ENCODE measurements at regions not wholly inside any gene's neighbourhood (a gene's known extent, or its start where the extent isn't known, plus 50 kb on each side); places are given as distances from the start of the nearest gene placed in this dataset.
"Not testable (repeated sequence)": the region's sequence is repeated elsewhere in the genome, so short reads cannot be mapped to it uniquely, and the experiment has no call there.

DNA sequence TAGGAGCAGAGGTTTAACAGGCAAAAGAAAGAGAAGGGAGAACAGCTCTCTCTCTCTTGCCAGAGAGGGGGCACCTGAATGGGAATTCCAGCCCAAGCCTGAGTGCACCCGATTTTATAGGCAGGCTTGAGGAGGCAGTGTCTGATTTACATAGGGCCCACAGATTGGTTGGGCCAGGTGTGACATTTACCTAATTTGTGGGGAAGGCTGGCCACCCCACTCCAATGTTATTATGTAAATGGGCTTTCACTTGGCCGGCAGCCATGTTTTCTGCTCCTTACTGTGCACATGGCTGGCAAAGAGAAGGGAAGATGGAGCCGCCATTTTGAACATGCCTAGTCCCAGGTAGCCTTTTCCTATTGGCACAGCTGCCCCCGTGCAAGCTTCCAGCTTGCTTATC lies 735.5 kb upstream of the AUTS2 start:
- no peak for DNase-seq
- intact Hi-C loops (cut with DNase I) = no loop called here

DNA sequence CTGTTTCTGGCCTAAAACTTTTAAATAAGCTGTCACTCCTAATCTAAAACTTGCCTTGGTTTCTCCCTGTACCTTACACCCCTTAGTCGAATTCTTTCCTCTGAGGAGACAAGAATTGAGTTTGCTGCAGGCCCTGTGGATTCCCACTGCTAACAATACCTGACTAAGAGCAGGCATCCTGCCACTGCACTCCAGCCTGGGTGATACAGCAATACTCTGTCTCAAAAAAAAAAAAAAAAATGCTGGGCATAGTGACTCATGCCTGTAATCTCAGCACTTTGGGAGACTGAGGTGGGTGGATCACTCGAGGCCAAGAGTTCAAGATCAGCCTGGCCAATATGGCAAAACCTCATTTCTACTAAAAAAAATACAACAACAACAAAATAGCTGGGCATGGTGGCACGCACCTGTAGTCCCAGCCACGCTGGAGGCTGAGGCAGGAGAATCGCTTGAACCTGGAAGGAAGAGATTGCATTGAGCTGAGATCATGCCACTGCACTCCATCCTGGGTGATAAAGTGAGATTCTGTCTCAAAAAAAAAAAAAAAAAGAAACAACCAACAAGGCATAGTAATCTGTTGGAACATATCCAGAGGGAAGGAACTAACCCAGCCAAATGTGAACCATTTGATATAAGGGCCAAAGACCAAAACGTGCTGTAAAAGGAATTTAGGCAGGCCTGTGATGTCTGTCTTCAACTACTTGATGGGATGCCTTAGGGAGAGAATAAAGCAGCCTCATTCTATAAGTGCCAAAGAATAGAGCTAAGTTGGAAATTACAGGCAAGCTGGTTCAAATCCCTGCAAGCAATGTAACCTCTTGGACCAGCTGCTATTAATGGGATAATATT lies 732.7 kb upstream of the AUTS2 start:
- DNase-seq = no peak
- intact Hi-C loops (cut with DNase I) = no loop called here

DNA sequence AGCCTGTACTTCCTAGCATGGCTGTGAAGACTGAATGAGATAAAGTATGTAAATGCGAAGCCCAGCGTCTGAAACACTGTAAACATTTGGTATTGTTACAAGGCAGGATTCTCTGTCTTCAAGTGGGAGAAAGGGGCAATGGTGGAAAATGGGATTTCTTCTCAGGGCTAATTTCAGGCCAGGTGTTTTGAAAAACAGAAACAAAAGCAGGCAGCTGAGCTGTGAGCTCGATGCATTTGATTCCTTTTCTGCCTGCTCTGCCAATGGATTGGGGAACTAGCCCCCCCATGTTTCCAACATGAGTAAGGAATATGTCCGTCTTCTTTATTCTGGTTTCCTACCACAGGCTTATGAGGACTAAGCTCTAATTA lies 732.1 kb upstream of the AUTS2 start:
- intact Hi-C loops (cut with DNase I) = no loop called here

DNA sequence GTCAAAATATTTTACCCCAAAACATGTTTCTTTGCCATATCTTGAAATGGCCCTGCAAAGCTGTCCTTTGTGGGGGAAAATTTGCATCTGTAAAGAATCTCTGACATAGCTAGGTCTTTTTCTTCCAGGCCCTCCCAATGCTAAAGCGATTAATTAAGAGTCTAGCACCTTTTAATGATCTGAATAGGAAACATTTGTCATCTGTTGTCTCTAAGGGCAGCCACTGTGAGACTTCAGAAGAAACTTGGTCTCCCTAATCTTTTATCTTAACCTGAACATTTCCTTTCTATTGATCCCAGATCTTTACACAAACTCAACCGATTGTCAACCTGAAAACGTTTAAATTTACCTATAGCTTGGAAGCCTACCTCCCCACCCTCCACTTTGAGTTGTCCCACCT lies 731.6 kb upstream of the AUTS2 start:
- intact Hi-C loops (cut with DNase I); DNase-seq: not testable (repeated sequence)

More for the DNA sequence above, 732.1 kb upstream of the AUTS2 start:
- no peak for DNase-seq

GRCh38 chr7:68868978-68869377 lies 729.3 kb upstream of the AUTS2 start:
- peak in 5 of 10 donors; percentile 8 to 85 (median 13) for DNase-seq
- intact Hi-C loops (cut with DNase I) = no loop called here

DNA sequence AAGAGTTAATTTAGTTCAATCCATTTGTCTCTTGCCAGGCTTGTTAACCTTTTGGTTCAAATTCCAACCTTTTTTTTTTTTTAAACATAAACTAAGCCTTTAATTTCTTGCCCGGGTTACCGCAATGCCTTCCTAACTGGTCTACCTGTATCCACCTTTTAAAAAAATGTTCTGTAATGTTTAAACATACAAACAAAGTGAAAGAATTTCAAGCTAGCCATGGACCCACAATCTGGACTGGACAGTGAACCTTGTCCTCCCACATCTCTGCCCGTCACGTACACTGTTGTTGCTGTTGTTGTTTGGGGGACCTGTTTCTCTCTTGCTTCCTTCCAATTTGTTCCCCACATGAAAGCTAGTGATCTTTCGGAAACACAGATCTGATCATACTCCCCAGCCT lies 724.7 kb upstream of the AUTS2 start:
- intact Hi-C loops (cut with DNase I) = no loop called here

DNA sequence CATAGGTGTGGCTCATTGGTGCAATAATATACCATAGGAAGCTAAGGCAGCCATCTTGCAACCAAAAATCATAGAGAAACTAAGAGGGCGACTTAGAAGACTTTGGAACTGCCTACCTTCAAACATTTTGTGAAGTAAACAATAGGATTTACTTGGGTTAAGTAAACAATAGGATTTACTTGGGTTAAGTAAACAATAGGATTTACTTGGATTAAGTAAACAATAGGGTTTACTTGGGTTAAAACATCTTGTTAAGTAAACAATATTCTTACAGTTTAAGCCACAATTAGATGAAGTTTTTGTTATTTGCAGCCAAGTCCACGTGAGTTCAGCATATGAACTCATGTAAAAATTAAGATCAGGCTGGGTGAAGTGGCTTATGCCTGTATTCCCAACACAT lies 722.4 kb upstream of the AUTS2 start:
- DNase-seq = no peak
- intact Hi-C loops (cut with DNase I) = no loop called here

More for the DNA sequence above, 724.7 kb upstream of the AUTS2 start:
- no peak for DNase-seq

DNA sequence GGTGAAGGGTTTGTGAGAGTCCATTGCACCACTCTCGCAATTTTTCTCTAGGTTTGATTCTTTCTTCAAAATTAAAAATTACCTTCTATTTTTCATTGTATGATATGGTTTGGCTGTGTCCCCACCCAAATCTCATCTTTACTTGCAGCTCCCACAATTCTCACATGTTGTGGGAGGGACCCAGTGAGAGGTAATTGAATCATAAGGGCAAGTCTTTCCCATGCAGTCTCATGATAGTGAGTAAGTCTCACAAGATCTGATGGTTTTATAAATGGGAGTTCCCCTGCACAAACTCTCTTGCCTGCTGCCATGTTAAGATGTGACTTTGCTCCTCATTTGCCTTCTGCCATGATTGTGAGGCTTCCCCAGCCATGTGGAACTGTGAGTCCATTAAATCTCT lies 711.2 kb upstream of the AUTS2 start:
- DNase-seq; intact Hi-C loops (cut with DNase I): not testable (repeated sequence)

- intact Hi-C loops (cut with DNase I) = no loop called here
- DNase-seq = no peak
Observed at GRCh38 chr7:68888971-68889385, 709.3 kb upstream of the AUTS2 start.

- no peak for DNase-seq
- intact Hi-C loops (cut with DNase I) = no loop called here
Observed at GRCh38 chr7:68892236-68892635, 706.0 kb upstream of the AUTS2 start.

DNA sequence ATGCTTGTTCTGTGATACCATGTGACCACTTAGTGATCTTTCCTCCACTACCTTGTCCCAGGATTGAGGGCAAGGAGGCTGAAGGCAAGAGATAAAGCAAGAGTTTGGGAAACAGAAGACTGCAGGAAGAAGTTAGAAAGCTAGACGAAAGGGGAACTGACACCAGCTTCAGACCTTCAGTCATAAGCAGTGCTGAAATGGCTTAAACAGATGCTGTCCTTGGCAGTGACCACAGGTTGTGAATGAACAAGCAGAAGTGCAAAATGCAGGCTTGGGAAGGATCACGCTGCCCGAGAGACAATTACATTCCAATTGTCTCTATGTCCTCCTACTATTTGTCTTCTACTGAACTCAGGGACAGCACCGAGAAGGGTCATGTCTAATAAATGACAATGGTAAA lies 704.9 kb upstream of the AUTS2 start:
- intact Hi-C loops (cut with DNase I) = no loop called here
- no peak for DNase-seq

DNA sequence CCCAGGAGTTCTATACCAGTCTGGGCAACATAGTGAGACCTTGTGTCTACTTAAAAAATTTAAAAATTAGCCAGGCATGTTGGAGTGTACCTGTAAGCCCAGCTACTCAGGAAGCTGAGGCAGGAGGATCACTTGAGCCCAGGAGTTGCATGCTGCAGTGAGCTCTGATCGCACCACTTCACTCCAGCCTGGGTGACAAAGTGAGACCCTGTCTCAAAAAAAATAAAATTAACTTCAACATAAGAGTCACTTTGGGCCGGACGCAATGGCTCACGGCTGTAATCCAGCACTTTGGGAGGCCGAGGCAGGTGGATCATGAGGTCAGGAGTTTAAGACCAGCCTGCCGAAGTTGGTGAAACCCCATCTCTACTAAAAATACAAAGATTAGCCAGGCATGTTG lies 699.1 kb upstream of the AUTS2 start:
- DNase-seq; intact Hi-C loops (cut with DNase I): not testable (repeated sequence)

DNA sequence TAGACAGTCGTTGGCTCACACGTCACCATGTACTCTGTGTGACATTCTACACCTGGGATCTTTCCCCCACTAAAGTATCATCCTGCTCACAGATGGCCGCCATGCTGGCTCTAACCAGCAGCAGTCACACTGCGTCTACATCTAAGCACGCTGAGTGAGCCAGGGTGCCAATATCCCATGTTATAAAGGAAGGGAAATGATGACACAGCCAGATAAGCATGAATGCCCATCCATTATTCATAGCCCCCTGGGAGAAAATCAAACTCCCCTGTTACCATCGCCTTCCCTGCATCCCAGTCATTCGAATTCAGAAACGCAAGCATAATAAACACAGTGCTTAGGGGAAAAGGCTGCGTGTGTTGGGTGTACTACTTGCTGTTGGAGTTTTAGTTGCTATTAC lies 698.2 kb upstream of the AUTS2 start:
- DNase-seq = no peak
- intact Hi-C loops (cut with DNase I) = no loop called here

- no peak for DNase-seq
- intact Hi-C loops (cut with DNase I) = no loop called here
Observed at GRCh38 chr7:68904630-68905029, 693.6 kb upstream of the AUTS2 start.

DNA sequence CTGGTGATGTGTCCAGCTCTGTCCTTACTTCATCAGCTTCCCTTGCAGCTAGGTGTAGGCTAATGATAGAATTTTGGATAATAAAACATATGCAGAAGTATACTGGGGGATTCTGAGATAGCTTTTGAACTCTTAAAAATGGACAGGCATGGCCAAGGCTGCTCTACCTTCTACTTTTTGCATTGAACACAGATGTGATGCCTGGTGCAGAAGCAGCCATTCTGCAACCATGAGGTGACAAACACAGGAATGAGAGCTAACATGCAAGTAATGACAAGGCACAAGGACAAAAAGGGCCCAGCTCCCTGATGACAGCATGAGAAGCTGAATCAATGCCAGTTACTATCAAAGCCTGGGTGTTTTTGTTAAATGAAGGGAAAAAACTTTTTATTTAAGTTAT lies 686.5 kb upstream of the AUTS2 start:
- intact Hi-C loops (cut with DNase I) = no loop called here
- no peak for DNase-seq

GRCh38 chr7:68914006-68914405 lies 684.3 kb upstream of the AUTS2 start:
- intact Hi-C loops (cut with DNase I) = no loop called here
- no peak for DNase-seq

- no peak for DNase-seq
- intact Hi-C loops (cut with DNase I) = no loop called here
Observed at GRCh38 chr7:68917041-68917651, 681.1 kb upstream of the AUTS2 start.

- intact Hi-C loops (cut with DNase I) = no loop called here
- DNase-seq = no peak
Observed at GRCh38 chr7:68918621-68919020, 679.7 kb upstream of the AUTS2 start.

DNA sequence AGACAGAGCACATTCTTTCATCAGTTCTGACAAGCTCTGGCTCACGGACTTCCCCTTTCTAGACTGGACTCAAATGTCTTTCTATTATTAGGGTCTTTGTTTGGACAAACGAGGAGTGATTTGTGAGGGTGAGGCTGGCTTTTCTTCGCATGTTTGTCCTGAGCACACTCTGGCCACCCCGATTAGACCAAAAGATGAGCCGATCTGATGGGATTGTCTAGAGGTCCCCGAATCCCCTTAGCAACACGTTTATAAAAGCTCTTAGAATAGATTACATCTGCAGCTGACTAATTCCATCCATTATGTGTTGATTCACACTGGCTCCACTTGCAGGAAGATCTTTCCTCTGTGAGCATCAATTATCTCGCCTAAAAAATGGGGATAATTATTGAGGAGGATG lies 675.4 kb upstream of the AUTS2 start:
- intact Hi-C loops (cut with DNase I) = no loop called here
- no peak for DNase-seq

DNA sequence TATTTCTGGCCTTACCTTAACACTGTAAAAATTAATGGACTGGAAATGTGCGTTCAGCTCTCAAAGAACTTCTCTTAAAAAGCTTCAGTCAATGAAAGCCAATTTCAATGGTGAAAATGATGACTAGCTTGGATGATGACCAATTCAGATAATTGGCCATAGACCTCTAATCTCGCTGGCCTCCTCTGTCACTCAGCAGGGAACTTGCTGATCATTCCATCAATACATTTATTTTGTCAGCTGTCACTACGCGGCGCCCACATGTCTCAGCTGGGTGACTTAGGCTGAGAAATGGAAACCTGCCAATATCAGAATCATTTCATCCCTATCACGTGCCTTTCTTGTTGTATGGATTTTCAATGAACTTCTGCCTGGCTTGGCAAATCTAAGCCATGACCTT lies 673.0 kb upstream of the AUTS2 start:
- intact Hi-C loops (cut with DNase I) = no loop called here
- DNase-seq = no peak

DNA sequence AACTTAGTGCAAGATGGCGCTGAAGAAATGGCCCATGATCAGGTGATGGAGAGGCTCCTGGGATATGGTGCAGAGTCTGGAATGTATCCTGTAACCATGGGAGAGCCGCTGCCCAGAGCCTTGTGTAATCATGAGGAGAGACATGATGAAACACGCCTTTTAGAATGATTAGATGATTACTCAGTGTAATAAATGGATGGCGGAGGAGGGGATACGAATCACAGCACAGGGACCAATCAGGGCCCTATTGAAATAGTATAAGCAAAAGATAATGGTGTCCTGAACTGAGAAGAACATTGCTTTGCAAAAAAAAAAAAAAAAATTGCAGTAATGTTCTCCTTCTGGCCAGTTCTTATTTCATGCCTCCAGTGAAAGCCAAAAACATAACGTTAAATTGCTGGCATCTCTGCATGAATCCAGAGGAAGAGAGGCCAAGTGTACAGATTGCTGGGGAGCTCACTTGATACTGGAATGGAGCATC lies 668.5 kb upstream of the AUTS2 start:
- intact Hi-C loops (cut with DNase I) = no loop called here
- DNase-seq = no peak

DNA sequence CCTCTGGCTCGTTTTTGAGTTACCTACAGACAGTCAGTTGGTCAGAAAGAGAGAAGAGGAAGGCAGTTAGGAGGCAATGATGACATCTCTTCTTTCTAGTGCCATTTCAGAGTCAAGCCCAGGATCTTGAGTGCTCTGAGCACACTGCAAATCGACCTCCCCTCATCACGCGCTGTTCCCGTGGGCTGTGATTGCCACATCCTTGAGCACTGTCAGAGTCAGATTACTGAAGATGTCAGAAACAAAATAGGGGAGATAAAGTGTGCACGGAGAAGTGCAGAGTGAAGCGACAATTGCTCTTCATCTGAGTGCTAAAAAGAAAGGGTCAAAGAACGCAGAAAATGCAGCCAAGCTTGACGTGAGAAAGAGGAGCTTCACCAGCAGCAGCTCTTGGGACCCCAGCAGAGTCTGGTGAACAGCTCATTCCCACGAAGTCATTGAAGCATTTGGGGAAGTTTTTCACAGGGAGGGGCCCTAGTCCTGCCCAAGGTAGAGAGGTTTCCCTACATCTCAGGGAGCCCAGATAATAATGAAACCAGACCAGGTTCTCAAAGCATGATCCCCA lies 661.7 kb upstream of the AUTS2 start:
- no peak for DNase-seq
- intact Hi-C loops (cut with DNase I) = no loop called here
